NCI-H446 (cell line): ENCODE measurements at regions not wholly inside any gene's neighbourhood (a gene's known extent, or its start where the extent isn't known, plus 50 kb on each side); places are given as distances from the start of the nearest gene placed in this dataset.
"Not testable (repeated sequence)": the region's sequence is repeated elsewhere in the genome, so short reads cannot be mapped to it uniquely, and the experiment has no call there.

Experiments
- DNase-seq, 2 experiments: peaks; one replicate each; lab custom pipeline; 2025; lab: John Stamatoyannopoulos, UW

DNA sequence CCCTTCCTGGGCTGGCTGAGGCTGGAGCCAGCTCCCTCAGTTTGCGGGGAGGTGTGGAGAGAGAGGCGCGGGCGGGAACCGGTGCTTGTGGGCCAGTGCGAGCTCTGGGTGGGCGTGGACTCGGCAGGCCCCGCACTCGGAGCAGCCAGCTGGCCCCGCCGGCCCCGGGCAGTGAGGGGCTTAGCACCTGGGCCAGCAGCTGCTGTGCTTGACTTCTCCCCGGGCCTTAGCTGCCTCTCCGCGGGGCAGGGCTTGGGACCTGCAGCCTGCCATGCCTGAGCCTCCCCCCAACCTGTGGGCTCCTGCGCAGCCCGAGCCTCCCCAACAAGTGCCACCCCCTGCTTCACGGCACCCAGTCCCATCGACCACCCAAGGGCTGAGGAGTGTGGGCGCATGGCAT is 81.6 kb upstream of the CCNG1 start:
- DNase-seq, result not testable (repeated sequence)

DNA sequence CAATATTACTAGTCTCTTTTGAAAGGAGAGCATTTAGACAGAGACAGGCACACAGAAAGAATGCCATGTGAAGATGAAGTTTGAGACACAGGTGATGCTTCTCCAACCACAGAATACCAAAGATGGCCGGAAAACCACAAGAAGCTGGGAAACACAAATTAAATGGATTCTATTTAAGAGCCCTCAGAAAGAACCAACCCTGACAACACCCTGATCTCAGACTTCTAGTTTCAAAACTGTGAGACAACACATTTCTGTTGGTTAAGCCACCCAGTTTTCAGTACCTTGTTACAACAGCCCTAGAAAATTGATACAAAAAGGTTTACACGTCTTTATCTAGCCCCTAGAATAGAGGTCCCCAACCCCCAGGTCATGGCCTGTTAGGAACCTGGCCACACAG is 79.8 kb upstream of the CCNG1 start:
- DNase-seq, result no peak

DNA sequence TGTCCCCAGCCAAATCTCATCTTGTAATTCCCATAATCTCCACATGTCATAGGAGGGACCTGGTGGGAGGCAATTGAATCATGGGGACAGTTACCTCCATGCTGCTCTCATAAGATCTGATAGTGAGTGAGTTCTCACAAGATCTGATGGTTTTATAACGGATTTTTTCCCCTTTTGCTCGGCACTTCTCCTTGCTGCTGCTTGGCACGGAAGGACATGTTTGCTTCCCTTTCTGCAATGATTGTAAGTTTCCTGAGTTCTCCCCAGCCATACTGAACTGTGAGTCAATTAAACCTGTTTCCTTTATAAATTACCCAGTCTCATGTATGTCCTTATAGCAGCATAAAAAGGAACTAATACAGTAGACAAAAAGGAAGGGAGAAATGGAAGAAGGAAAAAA is 76.7 kb upstream of the CCNG1 start:
- DNase-seq, result no peak

DNA sequence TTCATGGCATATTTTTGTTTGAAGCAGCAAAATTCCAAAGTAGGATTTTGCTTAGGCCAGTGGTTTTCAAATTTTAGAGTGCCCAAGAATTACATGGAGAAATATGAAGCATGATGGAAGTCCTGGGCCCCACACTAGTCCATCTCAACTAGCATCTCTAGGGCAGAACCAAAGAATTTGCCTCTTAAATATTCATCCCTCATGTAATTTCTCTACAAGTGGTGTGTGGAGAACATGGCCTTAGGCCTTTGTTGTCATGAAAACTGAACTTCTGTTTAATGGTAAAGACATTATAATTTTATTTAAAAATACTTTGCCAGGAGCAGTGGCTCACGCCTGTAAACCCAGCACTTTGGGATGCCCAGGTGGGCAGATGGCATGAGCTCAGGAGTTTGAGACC is 75.9 kb upstream of the CCNG1 start:
- no peak for DNase-seq

DNA sequence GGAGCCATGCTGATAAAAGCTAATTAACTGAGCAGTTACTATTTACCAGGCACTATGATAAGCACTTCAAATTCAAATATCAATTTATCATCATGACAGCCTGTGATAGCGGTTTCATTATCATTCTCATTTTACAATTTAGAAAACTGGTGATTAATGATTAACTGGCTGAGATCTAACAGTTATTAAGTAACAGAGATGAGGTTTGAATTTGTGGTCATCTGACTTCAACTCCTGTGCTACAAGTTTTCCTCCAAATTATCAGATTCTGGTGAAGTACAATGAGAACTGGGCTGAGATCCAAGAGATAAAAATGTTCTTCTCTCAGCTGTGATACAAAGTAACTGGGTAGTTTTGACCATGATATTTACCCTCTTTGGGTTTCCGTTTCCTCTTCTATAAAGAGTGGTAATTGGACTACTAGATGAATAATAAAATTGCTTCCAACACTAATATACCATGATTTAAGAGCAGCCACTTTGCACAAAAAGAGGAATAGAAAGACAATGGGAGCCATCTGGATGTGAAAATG is 74.5 kb upstream of the CCNG1 start:
- no peak for DNase-seq

DNA sequence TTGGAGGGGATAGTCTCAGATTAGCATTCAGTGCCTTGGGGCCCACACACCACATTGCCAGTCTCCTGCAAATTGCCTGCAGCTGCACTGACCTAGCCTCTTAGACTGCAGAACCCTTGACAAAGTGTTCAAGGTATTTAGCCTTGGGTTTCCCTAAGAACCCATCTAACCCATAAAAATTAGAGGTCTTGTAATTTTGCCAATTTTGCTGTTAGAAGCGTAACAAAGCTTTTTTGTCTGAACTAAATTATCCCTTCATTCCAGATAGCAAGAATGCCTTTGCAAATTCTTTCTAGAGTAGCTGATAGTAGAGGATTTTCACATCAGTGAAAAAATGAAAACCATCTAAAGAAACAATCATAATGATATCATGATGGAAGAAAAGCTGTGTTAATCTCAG is 74.0 kb upstream of the CCNG1 start:
- no peak for DNase-seq

DNA sequence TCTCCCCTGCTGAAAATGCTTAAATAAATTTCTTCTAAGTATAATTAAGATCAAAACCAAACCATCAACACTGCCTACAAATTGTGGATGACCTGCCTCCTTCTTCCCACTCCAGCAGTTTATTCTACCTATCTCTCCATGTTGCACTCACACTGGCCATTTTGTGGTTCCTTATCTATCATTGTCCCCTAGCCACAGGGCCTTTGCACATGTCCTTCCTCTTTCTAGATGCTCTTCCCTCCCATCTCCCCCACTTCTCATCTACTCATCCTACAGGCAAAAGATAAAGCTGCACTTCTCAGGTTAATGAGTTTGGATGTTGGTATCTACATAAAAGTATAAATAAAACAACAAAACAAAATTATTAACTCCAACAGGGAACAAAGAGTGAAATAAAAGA is 70.6 kb upstream of the CCNG1 start:
- DNase-seq, result no peak

DNA sequence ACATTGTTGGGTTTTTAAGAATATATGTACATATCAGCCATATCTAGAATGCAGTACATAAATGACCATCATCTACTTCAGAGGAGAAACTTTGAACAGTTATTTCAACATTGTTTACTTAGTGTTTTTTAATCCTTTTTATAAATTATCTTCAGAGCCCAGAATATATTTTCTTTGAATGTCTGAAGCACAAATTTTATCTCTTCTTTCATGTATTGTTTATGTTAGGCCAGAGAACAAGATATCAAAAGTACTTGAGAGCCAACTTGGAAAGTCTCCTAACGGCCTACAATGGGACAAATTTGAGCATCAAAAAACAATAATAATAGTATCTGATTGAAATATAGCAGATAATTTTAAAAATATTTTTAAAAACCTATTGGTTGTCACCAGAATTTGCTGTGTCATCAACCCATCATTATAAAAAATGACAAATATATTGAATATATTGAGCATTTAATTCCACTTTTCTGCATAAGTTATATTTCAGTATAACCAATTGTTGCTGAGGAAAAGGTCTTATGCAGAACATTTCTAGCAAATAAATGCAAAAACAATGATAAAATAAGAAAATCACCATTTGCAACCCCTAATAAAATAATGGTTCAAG is 67.5 kb upstream of the CCNG1 start:
- DNase-seq, result no peak

DNA sequence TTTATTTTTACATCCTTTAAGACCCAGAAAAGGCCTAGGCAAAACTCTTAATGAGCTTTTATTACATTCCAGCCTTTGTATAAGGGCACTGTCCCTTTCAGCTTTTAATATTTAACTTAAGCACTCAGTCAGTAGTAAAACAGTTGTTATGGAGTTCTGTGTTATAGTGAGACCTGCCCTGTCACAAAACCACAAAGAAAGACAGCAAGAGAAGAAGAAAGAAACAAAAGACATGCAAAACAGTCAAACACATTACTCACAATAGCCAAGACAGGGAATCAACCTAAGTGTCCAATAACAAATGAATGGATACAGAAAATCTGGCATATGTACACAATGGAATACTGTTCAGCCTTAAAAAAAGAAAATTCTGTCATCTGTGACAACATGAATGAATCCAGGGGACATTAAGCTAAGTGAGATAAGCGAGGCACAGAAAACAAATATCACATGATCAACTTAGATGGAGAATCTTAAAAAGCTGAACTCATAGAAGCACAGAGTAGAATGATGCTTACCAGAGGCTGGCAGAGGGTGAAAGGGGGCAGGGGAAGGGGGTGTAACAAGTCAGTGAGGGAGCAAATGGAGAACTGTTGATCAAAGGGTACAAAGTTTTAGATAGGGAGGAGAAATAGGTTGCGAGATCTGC is 63.8 kb upstream of the CCNG1 start:
- no peak for DNase-seq

DNA sequence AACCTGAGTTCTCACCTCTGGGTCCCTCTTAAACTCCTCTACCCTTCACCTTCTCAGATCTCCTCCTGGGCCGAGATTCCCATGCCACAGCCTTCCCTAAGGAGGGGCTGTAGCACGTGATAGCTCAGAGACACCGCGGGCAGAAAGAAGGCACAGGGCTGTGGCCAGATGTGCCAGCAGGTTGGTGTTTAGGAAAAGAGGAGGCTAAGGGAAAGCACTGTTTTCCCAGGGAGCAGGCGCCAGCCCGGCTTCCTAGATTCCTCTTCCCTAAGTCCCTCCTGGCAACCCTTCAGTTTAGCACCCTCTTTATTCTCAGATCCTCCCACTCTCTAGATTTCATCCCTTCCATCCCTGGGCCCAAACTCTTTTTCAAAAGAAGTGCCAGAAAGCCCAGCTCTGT is 59.4 kb upstream of the CCNG1 start:
- no peak for DNase-seq

DNA sequence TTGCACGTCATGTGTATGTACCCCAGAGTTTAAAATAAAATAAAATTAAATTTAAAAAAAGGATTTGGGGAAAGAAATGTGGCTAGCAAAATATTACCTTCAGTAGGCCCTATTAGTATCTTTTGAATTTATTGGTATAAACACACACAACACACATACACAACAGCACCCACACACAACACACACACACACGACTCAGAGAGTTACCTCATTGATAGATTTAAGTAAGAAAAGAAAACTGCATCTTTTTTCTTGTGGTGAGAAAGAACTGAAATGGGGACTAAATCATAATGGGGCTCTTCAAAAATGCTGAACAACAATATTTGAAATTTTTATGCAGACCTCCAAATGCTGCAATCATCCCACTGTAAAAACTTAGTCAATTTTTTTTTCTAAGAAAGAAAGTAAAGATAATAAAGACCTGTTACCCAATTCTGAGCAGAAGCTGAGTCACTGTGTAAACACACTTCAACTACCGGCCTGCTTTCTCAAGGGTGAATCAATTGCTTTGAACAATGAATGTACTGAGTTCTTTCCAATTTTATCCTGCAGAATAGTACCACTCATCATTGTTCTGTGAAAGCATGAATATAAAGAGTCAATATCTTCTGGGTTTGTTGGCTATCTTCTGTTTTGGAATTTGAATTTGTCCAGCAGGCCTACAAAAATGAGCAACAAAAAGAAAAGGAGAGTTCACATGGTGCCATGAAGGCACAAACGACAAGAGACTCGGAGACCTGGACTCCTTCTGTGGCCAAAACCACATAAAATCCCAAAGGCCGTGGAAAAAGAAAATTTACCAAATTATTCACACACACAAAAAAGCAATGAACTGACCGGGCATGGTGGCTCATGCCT is 57.9 kb upstream of the CCNG1 start:
- peak in 1 of 2 experiments; percentile 2 for DNase-seq

DNA sequence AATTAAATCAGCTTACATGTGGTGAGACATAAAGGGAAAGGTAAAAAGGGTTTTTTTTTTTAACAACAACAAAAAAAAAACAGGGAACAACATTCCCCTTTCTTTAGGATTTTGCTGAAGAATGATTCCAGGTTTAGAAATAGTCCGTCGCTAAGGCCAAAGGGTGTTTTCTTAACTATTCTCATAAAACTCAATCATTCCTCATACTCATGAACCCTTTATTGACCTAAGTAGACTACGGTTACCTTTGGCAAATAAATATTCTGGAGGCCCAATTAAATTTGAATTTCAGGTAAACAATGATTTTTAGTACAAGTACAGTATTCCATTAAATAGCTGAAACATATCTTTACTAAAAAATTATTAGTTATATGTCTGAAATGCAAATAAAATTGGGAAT is 55.6 kb upstream of the CCNG1 start:
- no peak for DNase-seq

DNA sequence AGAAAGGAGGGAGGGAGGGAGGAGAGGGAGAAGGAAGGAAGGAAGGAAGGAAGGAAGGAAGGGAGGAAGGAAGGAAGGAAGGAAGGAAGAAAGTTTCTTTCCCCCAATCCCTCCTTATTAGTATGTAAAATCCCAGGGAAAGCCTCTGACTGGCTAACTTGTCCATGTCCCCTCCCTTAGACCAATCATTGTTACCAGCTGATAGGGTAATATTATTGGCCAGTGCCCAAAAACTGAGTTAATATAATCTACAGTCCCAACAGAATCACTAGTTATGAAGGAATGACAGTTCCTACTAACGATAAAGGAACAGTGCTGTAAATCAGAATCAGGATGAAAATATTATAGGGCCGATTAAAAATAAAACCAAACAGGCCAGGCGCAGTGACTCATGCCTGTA is 53.6 kb upstream of the CCNG1 start:
- no peak for DNase-seq

DNA sequence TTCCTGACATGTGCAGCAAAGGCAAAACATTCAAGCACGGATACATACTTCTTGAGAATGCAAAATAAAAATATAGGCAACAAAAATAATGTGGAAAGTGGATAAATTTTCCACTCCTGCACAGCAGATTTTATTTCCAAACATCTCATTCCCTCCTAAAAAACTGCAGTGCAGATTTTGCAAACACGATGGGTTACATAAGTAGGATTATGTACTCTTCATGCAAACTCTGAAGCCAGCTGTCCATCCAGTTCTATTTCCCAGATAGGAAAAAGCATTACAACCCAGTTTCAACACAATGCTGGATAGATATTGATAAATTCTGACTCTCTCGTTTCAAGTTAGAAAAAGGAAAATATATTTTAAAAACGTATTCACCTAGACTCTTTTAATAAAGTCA is 52.7 kb upstream of the CCNG1 start:
- DNase-seq, result no peak

DNA sequence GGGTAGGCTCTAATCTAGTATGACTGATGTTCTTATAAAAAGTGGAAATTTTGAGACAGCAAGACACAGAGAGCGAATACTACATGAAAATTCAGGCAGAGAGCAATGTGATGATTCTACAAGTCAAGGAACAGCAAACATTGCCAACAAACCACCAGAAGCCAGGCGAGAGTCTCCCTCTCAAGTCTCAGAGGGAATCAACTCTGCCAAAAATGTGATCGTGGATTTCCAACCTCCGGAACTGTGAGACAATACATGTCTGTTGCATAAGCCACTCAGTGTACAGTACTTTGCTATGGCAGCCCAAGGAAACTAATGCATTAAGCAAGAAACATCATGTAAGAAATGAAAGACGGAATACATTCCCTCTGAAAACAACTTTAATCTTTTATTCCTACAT is 52.1 kb upstream of the CCNG1 start:
- peak in 1 of 2 experiments; percentile 31 for DNase-seq

DNA sequence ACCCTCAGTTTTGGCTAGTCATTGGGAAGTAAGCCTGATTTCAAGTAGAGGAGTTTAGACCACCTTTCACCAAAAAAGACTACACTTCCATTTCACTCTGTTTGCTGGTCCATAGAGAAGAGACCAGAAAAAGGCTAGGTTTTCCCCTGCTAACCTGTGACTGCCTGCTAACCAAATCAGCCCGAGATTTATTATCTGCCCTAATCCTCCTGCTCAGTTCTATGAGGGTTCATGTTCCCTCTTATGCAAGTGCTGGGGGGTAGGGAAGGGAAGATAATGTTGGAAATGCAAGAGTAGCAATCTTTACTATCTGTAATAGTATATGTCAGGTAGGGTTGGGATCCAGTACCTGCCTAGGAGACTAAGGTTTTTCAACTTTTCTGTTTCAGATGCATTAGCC is 51.6 kb upstream of the CCNG1 start:
- no peak for DNase-seq

DNA sequence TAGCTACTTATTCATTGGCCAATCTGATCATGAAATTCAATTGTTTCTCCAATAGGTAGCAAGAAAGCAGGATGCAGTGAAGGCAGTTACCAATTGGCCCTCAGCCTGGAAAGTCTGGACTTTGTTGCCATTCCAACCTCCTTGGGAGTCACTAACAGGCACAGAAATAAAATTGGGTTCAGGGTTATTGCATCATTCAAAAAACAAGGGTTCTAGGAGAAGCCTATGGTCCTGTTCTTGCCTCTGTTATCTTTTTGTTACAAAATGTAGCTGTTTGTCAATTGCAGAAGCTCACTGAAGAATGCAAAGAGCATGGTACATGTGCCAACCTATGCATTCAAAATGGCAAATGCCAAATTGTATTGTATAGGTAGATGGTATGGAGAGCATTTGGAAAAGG is 51.0 kb upstream of the CCNG1 start:
- no peak for DNase-seq

DNA sequence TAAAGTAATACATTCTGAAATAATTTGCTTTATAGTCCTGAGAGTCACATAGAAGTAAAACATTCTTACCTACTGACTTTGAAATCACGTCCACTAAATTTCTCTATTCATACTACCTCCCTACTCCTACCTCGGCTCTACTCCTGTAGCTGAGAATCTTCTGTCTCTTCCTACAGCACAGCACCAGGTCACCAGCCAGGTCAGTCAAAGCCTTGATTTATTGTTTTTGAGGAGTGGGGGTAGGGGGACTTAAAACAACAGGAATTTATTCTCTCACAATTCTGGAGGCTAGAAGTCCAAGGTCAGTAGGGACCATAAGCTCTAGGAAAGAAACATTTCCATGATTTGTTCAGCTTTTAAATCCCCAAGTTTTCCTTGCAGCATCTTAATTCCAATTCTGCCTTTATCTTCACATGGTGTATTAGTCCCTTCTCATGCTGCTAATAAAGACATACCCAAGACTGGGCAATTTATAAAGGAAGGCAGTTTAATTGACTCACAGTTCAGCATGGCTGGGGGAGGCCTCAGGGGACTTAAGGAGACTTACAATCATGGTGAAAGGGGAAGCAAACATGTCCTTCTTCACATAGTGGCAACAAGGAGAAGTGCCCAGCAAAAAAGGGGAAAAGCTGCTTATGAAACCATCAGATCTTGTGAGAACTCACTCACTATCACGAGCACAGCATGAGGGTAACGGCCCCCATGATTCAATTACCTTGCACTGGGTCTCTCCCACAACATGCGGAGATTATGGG is 49.6 kb upstream of the CCNG1 start:
- DNase-seq, result no peak
